Urothelium cell line (cell line): ENCODE measurements at regions not wholly inside any gene's neighbourhood (a gene's known extent, or its start where the extent isn't known, plus 50 kb on each side); places are given as distances from the start of the nearest gene placed in this dataset.
"Not testable (repeated sequence)": the region's sequence is repeated elsewhere in the genome, so short reads cannot be mapped to it uniquely, and the experiment has no call there.

Source experiments
- DNase-seq: peaks from one replicate; pipeline ENCODE4 v3.0.0; 2011; ENCODE audit warnings: low spot score, mixed read lengths
- FAIRE-seq: peaks from 2 replicates; lab custom pipeline; 2011; peaks lifted over from hg19 to GRCh38; lab: Jason Lieb, UNC

- DNase-seq = no peak
- FAIRE-seq = no peak
Observed at GRCh38 chr6:156256161-156256560, 521.0 kb upstream of the ARID1B start.

GRCh38 chr6:156254240-156254639 is 522.9 kb upstream of the ARID1B start:
- FAIRE-seq (no peak), DNase-seq (no peak)

GRCh38 chr6:156250593-156250992 is 526.6 kb upstream of the ARID1B start:
- FAIRE-seq (no peak), DNase-seq (no peak)

GRCh38 chr6:156242206-156242605 is 535.0 kb upstream of the ARID1B start:
- FAIRE-seq = no peak
- DNase-seq = no peak

- DNase-seq (no peak), FAIRE-seq (no peak)
Observed at GRCh38 chr6:156231026-156231765, 546.0 kb upstream of the ARID1B start.

GRCh38 chr6:156219973-156220372 is 557.2 kb upstream of the ARID1B start:
- DNase-seq (no peak), FAIRE-seq (no peak)

GRCh38 chr6:156205678-156206077 is 571.5 kb upstream of the ARID1B start:
- no peak for FAIRE-seq
- no peak for DNase-seq

GRCh38 chr6:156199182-156199581 is 578.0 kb upstream of the ARID1B start:
- FAIRE-seq (no peak), DNase-seq (no peak)

GRCh38 chr6:156197513-156197912 is 579.7 kb upstream of the ARID1B start:
- no peak for DNase-seq
- FAIRE-seq = no peak

- no peak for FAIRE-seq
- no peak for DNase-seq
Observed at GRCh38 chr6:156194981-156195380, 582.2 kb upstream of the ARID1B start.

GRCh38 chr6:156193381-156193780 is 583.8 kb upstream of the ARID1B start:
- FAIRE-seq (no peak), DNase-seq (no peak)

- no peak for DNase-seq
- no peak for FAIRE-seq
Observed at GRCh38 chr6:156191895-156192294, 585.3 kb upstream of the ARID1B start.

GRCh38 chr6:156191390-156191789 is 585.8 kb upstream of the ARID1B start:
- DNase-seq, FAIRE-seq: not testable (repeated sequence)

GRCh38 chr6:156190270-156190669 is 586.9 kb upstream of the ARID1B start:
- no peak for FAIRE-seq
- no peak for DNase-seq

- FAIRE-seq (no peak), DNase-seq (no peak)
Observed at GRCh38 chr6:156189714-156190113, 587.5 kb upstream of the ARID1B start.

GRCh38 chr6:156189195-156189594 is 588.0 kb upstream of the ARID1B start:
- DNase-seq = no peak
- no peak for FAIRE-seq

GRCh38 chr6:156185113-156185512 is 592.1 kb upstream of the ARID1B start:
- no peak for FAIRE-seq
- no peak for DNase-seq

GRCh38 chr6:156183678-156184077 is 593.5 kb upstream of the ARID1B start:
- DNase-seq (peak; percentile 16), FAIRE-seq (no peak)

GRCh38 chr6:156182356-156182755 is 594.8 kb upstream of the ARID1B start:
- FAIRE-seq (no peak), DNase-seq (no peak)

- FAIRE-seq = no peak
- no peak for DNase-seq
Observed at GRCh38 chr6:156181506-156181905, 595.7 kb upstream of the ARID1B start.

- FAIRE-seq (no peak), DNase-seq (peak; percentile 23)
Observed at GRCh38 chr6:156175971-156176421, 601.2 kb upstream of the ARID1B start.

GRCh38 chr6:156175433-156175832 is 601.7 kb upstream of the ARID1B start:
- no peak for DNase-seq
- FAIRE-seq = no peak
